ENCODE measurements at regions not wholly inside any gene's neighbourhood (a gene's known extent, or its start where the extent isn't known, plus 50 kb on each side); places are given as distances from the start of the nearest gene placed in this dataset.

DNA sequence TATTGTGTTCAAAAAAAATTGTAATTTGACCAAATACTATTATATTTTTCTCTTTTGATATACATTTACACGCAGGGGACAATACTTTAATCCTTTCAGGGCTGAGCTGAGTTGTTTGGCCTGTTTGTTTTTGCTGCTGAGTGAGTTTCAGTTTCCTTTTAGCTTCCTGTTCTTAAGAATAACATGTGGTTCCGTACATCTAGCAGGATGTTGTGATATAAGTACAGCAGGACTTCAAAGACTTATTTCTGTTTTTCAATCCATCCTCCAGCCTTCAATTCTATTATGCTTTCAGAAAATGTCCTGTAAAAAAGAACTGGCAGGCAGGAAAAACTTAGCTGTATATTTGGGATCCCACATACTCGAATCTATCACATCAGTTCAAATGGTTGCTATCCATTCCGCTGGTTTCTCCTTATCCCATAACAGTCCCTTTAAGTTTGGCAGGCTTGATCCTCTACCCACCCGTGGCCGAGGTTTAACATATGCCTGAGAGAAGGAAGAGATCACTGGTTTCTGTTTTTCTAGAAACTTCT, 1037.3 kb upstream of the ACO1 start:
- no peaks in the 10 kb centered on the region for H3K27me3 ChIP-seq (ENCODE audit: control insufficient read depth in 2 of 2, insufficient read depth in 2 of 2, low read length in 2 of 2)
- WGBS (ENCODE audit: insufficient coverage, low coverage, missing lambda C conversion rate): no CpG with 5 or more reads among the region's 6 CpGs
- FAIRE-seq (no peak), ATAC-seq (no peak), DNase-seq (ENCODE audit: extremely low read depth in 1 of 4, low spot score in 3 of 4) (no peak)
- no peaks in the 10 kb centered on the region for H3K9me1 ChIP-seq (ENCODE audit: control insufficient read depth, insufficient read depth, low read length)
- H3K27ac ChIP-seq (ENCODE audit: extremely low read depth, low read depth, low read length): no peak overlapping the region
- H3K9me3 ChIP-seq (replicated peaks; ENCODE audit: control insufficient read depth, insufficient read depth, low read depth, low read length): no peaks in the 10 kb centered on the region
- BruUV-seq (replicated peaks): no TSS peak
- in situ Hi-C loops (cut with MboI): no loop called here
- no peaks in the 10 kb centered on the region for H4K20me1 ChIP-seq (replicated peaks; ENCODE audit: control insufficient read depth, insufficient read depth, low read length)
- no peaks in the 10 kb centered on the region for H3K4me1 ChIP-seq (replicated peaks in 1 of 2; ENCODE audit: control insufficient read depth in 2 of 2, insufficient read depth in 2 of 2, low read length in 2 of 2)
- TF ChIP-seq BHLHE40 (IDR thresholded peaks at IDR 0.05; ENCODE audit: low read length) (no peak), RFX7 (CRISPR knock-in tag; IDR thresholded peaks at IDR 0.05) (no peak), SAP30 (IDR thresholded peaks at IDR 0.05; ENCODE audit: borderline replicate concordance, insufficient read depth, low read depth, low read length, poor library complexity, severe bottlenecking) (no peak), ZNF347 (CRISPR knock-in tag; IDR thresholded peaks at IDR 0.05; ENCODE audit: low read depth) (no peak), LEF1 (IDR thresholded peaks at IDR 0.05) (no peak), RBFOX2 (IDR thresholded peaks at IDR 0.05; ENCODE audit: low read depth, low read length) (no peak), CBX2 (IDR thresholded peaks at IDR 0.05; ENCODE audit: insufficient read depth, low read length, poor library complexity, severe bottlenecking) (no peak), SP1 (CRISPR knock-in tag; IDR thresholded peaks at IDR 0.05) (no peak), FOSL1 (tag; conservative IDR thresholded peaks at IDR 0.05) (no peak)
- TF ChIP-seq, protein P1, sequence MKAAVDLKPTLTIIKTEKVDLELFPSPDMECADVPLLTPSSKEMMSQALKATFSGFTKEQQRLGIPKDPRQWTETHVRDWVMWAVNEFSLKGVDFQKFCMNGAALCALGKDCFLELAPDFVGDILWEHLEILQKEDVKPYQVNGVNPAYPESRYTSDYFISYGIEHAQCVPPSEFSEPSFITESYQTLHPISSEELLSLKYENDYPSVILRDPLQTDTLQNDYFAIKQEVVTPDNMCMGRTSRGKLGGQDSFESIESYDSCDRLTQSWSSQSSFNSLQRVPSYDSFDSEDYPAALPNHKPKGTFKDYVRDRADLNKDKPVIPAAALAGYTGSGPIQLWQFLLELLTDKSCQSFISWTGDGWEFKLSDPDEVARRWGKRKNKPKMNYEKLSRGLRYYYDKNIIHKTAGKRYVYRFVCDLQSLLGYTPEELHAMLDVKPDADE (conservative IDR thresholded peaks at IDR 0.05; ENCODE audit: control insufficient read depth, low read depth, low read length): no peak
- TF ChIP-seq, protein P2, sequence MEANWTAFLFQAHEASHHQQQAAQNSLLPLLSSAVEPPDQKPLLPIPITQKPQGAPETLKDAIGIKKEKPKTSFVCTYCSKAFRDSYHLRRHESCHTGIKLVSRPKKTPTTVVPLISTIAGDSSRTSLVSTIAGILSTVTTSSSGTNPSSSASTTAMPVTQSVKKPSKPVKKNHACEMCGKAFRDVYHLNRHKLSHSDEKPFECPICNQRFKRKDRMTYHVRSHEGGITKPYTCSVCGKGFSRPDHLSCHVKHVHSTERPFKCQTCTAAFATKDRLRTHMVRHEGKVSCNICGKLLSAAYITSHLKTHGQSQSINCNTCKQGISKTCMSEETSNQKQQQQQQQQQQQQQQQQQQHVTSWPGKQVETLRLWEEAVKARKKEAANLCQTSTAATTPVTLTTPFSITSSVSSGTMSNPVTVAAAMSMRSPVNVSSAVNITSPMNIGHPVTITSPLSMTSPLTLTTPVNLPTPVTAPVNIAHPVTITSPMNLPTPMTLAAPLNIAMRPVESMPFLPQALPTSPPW (CRISPR knock-in tag; IDR thresholded peaks at IDR 0.05): no peak
- no peak overlapping the region for H3K9ac ChIP-seq (ENCODE audit: insufficient read depth in 1 of 2, low read depth in 2 of 2, low read length in 2 of 2)
- no peak overlapping the region for H2AFZ ChIP-seq (ENCODE audit: low read depth, low read length)
- H3K4me3 ChIP-seq: no peak overlapping the region
- H3K36me3 ChIP-seq (ENCODE audit: control insufficient read depth, insufficient read depth, low read length): no peaks in the 10 kb centered on the region
- no peak overlapping the region for H3K4me2 ChIP-seq (ENCODE audit: insufficient read depth, low read length)
- ChIA-PET POLR2A (no interaction called here), CTCF (ENCODE audit: low intra/inter-chr PET ratio) (no interaction called here)
- intact Hi-C loops (cut with micrococcal nuclease): no loop called here
- H3K79me2 ChIP-seq (ENCODE audit: control insufficient read depth, insufficient read depth, low read length): no peaks in the 10 kb centered on the region

Data from K562 (cell line).